ENCODE measurements at regions not wholly inside any gene's neighbourhood (a gene's known extent, or its start where the extent isn't known, plus 50 kb on each side); places are given as distances from the start of the nearest gene placed in this dataset.

- TF ChIP-seq EP300 (IDR thresholded peaks at IDR 0.05; ENCODE audit: borderline replicate concordance in 1 of 2, low read depth in 2 of 2, low read length in 2 of 2) (no peak), POLR2AphosphoS5 (IDR thresholded peaks at IDR 0.05; ENCODE audit: low read depth, low read length) (no peak), SP1 (IDR thresholded peaks at IDR 0.05; ENCODE audit: low read depth, low read length) (no peak)
Observed at GRCh38 chr3:152149832-152150231, 118.9 kb upstream of the MBNL1 start (continued).
